ENCODE measurements at regions not wholly inside any gene's neighbourhood (a gene's known extent, or its start where the extent isn't known, plus 50 kb on each side); places are given as distances from the start of the nearest gene placed in this dataset.
"Not testable (repeated sequence)": the region's sequence is repeated elsewhere in the genome, so short reads cannot be mapped to it uniquely, and the experiment has no call there.

DNA sequence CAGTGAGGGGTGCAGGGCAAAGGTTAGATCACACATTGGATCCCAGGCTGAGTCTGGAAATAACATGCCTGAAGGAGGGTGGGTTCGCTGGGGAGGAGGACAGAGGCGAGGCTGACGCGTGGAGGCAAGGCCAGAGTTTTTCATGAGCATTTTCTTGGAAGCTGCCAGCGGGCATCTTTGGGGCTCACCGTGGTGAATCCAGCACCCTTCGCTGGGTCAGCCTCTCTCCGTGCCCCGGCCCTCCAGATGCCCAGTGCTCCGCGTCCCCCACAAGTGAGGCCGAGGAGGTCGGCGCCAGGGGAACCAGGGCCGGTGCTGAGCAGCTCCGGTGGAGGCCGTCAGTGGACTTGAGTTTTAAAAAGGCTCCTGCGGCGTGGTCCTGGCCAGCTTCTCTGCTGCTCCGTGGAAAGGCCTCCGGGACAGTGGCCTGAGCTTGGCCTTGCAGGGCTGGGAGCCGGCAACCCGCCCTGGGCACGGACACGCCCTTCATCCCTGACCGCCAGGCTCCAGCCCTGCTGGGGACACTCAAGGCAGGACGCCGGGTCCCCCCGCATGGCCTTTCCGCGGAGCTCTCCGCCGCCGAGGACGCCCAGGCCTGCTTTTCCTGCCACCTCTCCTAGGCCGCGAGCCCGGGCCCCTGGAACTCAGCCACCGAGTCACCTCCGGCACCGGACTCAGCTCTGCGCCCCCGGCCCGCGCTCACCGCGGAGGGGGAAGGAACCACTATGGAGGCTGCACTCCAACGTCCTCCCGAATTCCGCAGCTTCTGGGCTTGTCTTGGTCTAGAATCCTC lies 114.3 kb downstream of the THBS2 start:
- H3K4me1 ChIP-seq (replicated peaks in 1 of 2) = peaks cover 2 to 3% of the 10 kb centered on the region in 2 donors
- 81 to 100% (median 94%) methylated on average over 2 to 15 of the region's 50 CpGs; no CpG with 5 or more reads in 3 of the 10 experiments for whole genome bisulfite sequencing, 10 experiments

DNA sequence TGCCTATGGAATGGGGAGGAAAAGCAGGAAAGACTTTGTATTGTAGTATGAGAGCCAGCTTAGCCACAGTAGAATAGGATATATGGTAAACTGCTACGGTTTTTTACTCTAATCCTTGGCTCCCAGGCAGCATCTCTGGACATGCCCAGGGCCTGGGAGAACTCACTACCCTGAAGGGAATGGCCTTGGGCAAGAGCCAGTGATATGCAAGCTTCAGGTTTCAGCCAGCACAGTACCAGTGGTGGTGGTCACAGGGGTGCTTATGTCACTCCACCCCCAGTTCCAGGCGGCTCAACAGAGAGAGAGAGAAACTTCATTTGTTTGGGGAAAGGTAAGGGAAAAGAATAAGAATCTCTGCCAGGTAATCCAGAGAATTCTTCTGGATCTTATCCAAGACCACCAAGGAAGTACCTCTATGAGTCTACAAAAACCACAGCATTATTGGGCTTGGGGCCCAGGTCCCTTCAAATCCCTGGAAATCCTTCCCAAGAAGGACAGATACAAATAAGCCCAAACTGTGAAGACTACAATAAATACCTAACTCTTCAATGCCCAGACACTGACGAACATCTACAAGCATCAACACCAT lies 121.2 kb downstream of the THBS2 start:
- Histone ChIP-seq H3K27ac (no peak overlapping the region), H3K4me3 (no peak overlapping the region), H3K4me1 (replicated peaks in 1 of 2) (no peaks in the 10 kb centered on the region)
- in situ Hi-C loops (cut with MboI; ENCODE audit: low pct_unique_long_range_greater_than_20kb in 2 of 9, low sequenced_read_pairs in 9 of 9, unreplicated experiment in 9 of 9) = no loop called here
- 40 to 93% (median 73%) methylated on average over 1 to 3 of the region's 3 CpGs; no CpG with 5 or more reads in 2 of the 10 experiments for WGBS, 10 experiments
- peak in 1 of 8 experiments; percentile 60 for ATAC-seq (replicated peaks in 6 of 8)

More for the DNA sequence above, 114.3 kb downstream of the THBS2 start:
- no peak for ATAC-seq (replicated peaks in 6 of 8)
- in situ Hi-C loops (cut with MboI; ENCODE audit: low pct_unique_long_range_greater_than_20kb in 2 of 9, low sequenced_read_pairs in 9 of 9, unreplicated experiment in 9 of 9) = no loop called here
- Histone ChIP-seq H3K4me3 (no peak overlapping the region), H3K27ac (no peak overlapping the region)

DNA sequence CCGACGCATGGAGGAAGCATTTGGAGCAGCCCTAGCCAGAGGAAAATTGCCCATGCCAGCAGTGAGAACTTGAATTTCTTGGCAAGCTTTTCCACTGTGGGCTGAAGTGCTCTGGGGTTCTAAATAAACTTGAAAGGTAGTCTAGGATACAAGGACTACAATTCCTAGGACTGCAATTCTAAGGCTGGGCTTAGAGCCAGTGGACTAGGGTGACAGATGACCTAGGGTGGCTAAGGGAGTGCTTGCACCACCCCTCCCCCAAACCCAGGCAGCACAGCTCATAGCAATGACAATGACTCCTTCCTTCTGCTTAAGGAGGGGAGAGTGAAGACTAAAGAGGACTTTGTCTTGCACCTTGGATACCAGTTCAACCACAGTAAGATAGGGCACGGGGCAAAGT lies 122.3 kb downstream of the THBS2 start:
- no peak overlapping the region for H3K27ac ChIP-seq
- ATAC-seq (replicated peaks in 6 of 8) = peak in 3 of 8 experiments; percentile 74 to 98 (median 78)
- 20 to 90% (median 75%) methylated on average over 1 to 3 of the region's 3 CpGs; no CpG with 5 or more reads in 4 of the 10 experiments for WGBS, 10 experiments
- in situ Hi-C loops (cut with MboI; ENCODE audit: low pct_unique_long_range_greater_than_20kb in 2 of 9, low sequenced_read_pairs in 9 of 9, unreplicated experiment in 9 of 9) = no loop called here
- H3K4me1 ChIP-seq (replicated peaks in 1 of 2) = no peaks in the 10 kb centered on the region
- no peak overlapping the region for H3K4me3 ChIP-seq

DNA sequence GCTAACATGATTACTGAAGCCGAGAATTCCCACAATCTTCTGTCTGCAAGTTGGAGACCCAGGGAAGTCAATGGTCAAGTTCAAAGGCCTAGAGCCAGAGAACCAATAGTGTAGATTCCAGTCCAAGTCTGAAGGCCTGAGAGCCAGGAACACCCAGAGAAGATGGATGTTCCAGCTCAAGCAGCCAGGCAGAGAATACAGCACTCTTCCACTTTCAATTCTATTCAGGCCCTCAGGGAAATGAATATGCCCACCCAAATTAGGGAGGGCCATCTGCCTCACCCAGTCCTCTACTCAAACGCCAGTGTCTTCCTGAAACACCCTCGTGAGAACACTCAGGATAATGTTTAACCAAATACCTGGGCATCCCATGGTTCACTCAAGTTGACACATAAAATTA lies 123.5 kb downstream of the THBS2 start:
- ATAC-seq (replicated peaks in 6 of 8) = peak in 2 of 8 experiments; percentile 21 to 58
- H3K27ac ChIP-seq = no peak overlapping the region
- in situ Hi-C loops (cut with MboI; ENCODE audit: low pct_unique_long_range_greater_than_20kb in 2 of 9, low sequenced_read_pairs in 9 of 9, unreplicated experiment in 9 of 9) = no loop called here
- no peak overlapping the region for H3K4me3 ChIP-seq
- H3K4me1 ChIP-seq (replicated peaks in 1 of 2) = no peaks in the 10 kb centered on the region
- 21 to 100% (median 75%) methylated on average over 1 to 3 of the region's 3 CpGs; no CpG with 5 or more reads in 2 of the 10 experiments for WGBS, 10 experiments

DNA sequence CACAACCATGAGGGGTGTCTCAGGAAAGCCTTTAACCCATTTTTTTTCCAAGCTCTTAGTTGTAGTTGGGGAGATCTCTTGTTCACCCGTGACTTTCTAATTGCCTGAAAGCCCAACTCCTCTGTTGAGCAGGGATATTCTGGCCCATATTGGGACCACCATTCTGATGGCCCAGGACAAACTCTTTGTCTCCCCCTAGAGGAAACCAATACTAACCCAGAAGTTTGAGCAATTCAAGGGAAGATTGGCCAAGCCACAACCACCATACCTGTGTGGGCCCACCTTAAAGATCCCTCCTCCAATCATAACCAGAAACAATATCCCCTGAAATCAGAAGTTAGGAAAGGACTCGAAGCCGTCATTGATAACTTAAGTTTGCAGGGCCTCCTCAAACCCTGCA lies 132.6 kb downstream of the THBS2 start:
- in situ Hi-C loops (cut with MboI; ENCODE audit: low pct_unique_long_range_greater_than_20kb in 2 of 9, low sequenced_read_pairs in 9 of 9, unreplicated experiment in 9 of 9) = no loop called here
- WGBS, 10 experiments = 60 to 100% (median 95%) methylated on average over 2 to 3 of the region's 3 CpGs; no CpG with 5 or more reads in 3 of the 10 experiments
- no peak for ATAC-seq (replicated peaks in 6 of 8)
- no peaks in the 10 kb centered on the region for H3K4me1 ChIP-seq (replicated peaks in 1 of 2)
- no peak overlapping the region for H3K4me3 ChIP-seq
- no peak overlapping the region for H3K27ac ChIP-seq

DNA sequence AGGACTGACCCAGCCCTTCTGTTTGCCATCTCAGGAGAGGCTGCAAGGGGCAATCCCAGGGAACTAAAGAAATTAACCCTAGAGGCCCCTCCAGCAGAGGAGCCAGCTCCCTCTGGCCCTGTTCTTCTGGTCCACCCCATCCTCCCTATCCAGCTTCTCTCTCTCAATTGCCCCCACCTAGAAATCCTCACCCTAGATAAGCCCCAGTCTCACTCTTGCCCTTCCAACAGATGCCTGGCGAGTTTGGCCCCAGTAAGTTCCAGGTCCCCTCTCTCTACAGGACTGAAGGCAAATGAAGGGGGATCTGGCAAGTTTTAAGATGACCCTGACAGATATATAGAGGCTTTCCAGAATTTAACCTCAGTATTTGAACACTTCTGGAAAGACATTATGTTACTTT lies 134.0 kb downstream of the THBS2 start:
- no peak overlapping the region for H3K27ac ChIP-seq
- H3K4me1 ChIP-seq (replicated peaks in 1 of 2) = peaks cover 0 to 6% of the 10 kb centered on the region in 2 donors
- no peak overlapping the region for H3K4me3 ChIP-seq
- in situ Hi-C loops (cut with MboI; ENCODE audit: low pct_unique_long_range_greater_than_20kb in 2 of 9, low sequenced_read_pairs in 9 of 9, unreplicated experiment in 9 of 9) = no loop called here
- 0 to 83% (median 50%) methylated on average over 1 of the region's 1 CpG; no CpG with 5 or more reads in 4 of the 10 experiments for WGBS, 10 experiments
- no peak for ATAC-seq (replicated peaks in 6 of 8)

DNA sequence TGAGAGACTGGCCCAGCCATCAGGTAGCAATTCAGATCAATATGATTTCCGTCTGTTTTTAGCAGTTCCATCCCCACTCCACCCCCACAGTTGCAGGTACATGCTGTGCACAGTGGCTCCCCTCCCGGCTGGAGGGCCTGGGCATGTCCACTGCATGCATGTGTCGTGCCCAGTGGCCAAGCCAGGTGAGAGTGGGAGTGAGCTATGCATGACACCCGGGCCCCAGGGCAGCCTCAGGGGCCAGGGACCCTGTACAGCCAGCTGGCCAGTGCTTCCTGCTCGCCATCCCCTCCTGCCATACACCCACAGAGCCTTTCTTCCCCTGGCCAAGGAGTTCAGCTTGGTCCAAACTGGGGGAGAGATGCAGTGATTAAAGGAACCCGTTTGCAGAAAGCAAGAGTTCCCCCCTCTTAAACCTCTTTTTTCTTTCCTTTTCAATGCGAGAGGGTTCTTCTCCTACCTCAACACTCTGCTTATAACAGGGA lies 135.3 kb downstream of the THBS2 start:
- ATAC-seq (replicated peaks in 6 of 8) = no peak
- H3K27ac ChIP-seq = no peak overlapping the region
- 32 to 80% (median 56%) methylated on average over 2 to 6 of the region's 7 CpGs; no CpG with 5 or more reads in 2 of the 10 experiments for WGBS, 10 experiments
- in situ Hi-C loops (cut with MboI; ENCODE audit: low pct_unique_long_range_greater_than_20kb in 2 of 9, low sequenced_read_pairs in 9 of 9, unreplicated experiment in 9 of 9) = no loop called here
- peaks cover 0 to 6% of the 10 kb centered on the region in 2 donors for H3K4me1 ChIP-seq (replicated peaks in 1 of 2)
- no peak overlapping the region for H3K4me3 ChIP-seq

DNA sequence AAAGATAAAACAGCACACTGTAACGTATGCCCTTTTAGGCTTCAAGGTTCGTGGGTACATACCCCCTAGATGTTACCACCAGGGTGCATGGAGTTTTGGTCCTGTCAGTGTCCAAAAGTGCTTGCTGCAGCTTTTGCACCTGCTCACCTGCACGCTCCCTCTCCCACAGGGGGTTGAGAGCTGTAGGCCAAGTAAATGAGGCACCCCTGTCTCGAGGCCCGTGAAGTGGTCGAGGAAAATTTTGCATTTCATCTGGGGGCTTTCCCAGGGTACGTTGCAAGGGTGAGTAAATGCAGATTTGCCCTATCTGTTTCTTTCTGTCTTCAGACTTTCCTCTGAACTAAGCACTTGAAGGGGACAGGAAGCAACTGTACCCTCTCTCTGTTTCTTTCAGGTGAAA lies 136.0 kb downstream of the THBS2 start:
- H3K27ac ChIP-seq = no peak overlapping the region
- 28 to 87% (median 80%) methylated on average over 1 to 5 of the region's 7 CpGs; no CpG with 5 or more reads in 3 of the 10 experiments for WGBS, 10 experiments
- no peak for ATAC-seq (replicated peaks in 6 of 8)
- no peak overlapping the region for H3K4me3 ChIP-seq
- in situ Hi-C loops (cut with MboI; ENCODE audit: low pct_unique_long_range_greater_than_20kb in 2 of 9, low sequenced_read_pairs in 9 of 9, unreplicated experiment in 9 of 9) = no loop called here
- H3K4me1 ChIP-seq (replicated peaks in 1 of 2) = peaks cover 0 to 6% of the 10 kb centered on the region in 2 donors

DNA sequence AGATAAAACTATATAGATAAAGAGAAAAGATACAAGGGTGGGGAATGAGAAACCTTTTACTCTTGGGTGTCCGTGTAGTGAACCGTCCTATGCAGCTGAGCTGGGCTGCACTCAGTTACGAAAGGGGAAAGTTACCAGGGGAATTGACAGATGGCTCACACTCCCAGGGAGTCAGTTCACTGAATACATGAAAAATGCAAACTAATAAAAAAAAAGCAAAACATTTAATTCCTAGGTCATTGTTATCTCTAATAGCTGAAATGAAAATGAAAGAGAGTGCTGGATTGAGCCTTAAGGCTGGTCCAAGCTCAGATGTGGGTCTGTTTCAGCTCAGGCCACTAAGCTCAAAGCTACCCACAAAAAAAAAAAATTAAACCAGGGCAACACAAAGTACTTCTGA lies 138.0 kb downstream of the THBS2 start:
- ATAC-seq (replicated peaks in 6 of 8) = peak in 3 of 8 experiments; percentile 33 to 96 (median 84)
- WGBS, 10 experiments = 0 to 100% (median 68%) methylated on average over 1 to 3 of the region's 3 CpGs; no CpG with 5 or more reads in 3 of the 10 experiments
- Histone ChIP-seq H3K4me1 (replicated peaks in 1 of 2) (peaks cover 0 to 6% of the 10 kb centered on the region in 2 donors), H3K4me3 (no peak overlapping the region), H3K27ac (no peak overlapping the region)
- in situ Hi-C loops (cut with MboI; ENCODE audit: low pct_unique_long_range_greater_than_20kb in 2 of 9, low sequenced_read_pairs in 9 of 9, unreplicated experiment in 9 of 9) = no loop called here

DNA sequence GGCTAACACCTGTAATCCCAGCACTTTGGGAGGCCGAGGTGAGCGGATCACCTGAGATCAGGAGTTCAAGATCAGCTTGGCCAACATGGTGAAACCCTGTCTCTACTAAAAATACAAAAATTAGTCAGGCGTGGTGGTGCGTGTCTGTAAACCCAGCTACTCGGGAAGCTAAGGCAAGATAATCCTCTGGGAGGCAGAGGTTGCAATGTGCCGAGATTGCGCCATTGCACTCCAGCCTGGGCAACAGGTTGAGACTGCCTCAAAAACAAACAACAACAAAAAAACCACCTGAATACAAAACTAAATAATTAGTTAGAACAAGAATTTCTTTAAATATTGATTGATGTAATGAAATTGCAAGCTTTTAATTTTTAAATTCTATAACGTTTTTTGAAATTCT lies 139.0 kb downstream of the THBS2 start:
- ATAC-seq (replicated peaks in 6 of 8); H3K4me1 ChIP-seq (replicated peaks in 1 of 2); H3K4me3 ChIP-seq; in situ Hi-C loops (cut with MboI; ENCODE audit: low pct_unique_long_range_greater_than_20kb in 2 of 9, low sequenced_read_pairs in 9 of 9, unreplicated experiment in 9 of 9); H3K27ac ChIP-seq: not testable (repeated sequence)
- WGBS, 10 experiments = 50 to 100% (median 84%) methylated on average over 1 to 8 of the region's 8 CpGs

DNA sequence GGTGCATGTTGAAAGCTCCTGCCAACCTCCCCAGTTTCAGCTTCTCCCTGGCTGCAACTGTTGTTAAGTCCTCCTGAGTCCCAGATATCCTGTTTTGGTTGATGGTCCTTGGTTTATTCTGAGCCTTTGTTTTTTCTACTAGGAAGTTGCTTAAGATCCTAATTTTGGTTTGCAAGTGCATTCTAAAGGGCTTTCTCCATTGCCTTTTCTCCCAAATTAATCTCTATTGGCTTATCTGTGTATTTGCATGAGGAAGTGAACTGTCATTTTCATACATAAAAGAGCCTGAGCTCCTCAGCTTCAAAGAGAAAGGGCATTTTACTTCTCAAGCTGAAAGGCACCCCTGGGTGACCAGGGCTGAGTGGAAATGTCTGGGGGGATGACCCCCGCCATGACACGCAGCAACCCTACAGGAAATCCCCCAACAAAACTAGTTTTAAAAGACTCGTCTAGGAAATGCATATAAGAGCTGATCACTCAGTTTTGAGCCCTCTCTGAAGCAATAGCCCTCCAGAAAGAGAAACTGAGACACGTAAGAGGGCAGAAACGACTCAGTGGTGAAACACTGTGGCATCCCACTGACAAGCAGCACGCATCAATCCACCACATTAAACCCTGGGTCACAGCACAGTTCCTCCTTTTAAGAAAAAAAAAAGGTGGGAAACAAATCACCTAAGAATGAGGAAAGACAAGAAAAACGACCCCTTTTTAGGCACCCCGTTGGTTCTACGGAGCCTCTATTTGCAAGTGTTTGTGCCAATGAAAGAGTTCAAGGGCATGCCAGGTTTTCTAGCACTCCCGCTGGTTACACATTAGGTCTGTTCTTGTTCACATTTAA lies 140.9 kb downstream of the THBS2 start:
- H3K4me1 ChIP-seq (replicated peaks in 1 of 2) = peaks cover 6 to 7% of the 10 kb centered on the region in 2 donors
- no peak for ATAC-seq (replicated peaks in 6 of 8)
- H3K4me3 ChIP-seq = no peak overlapping the region
- no peak overlapping the region for H3K27ac ChIP-seq
- in situ Hi-C loops (cut with MboI; ENCODE audit: low pct_unique_long_range_greater_than_20kb in 2 of 9, low sequenced_read_pairs in 9 of 9, unreplicated experiment in 9 of 9) = no loop called here
- 20 to 86% (median 36%) methylated on average over 3 to 9 of the region's 10 CpGs for whole genome bisulfite sequencing, 10 experiments

DNA sequence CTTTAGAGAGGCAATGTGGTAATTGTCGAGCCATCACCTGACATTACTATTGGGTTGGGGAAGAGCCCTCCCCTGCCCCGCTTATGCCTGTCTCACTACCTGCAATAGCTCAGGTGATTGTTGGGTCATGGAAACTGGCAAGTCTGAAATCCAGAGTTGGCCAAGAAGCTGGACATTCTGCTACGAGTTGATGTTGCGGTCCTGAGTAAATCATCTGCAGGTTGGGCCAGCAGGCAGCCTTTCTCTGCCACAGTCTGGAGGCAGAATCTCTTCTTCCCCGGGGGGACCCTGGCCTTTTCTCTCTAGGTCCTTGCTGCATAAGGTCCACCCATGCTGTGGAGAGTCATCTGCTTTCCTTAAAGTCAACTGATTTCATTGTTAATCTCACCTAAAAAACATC lies 142.4 kb downstream of the THBS2 start:
- 43 to 100% (median 84%) methylated on average over 1 to 4 of the region's 5 CpGs; no CpG with 5 or more reads in 5 of the 10 experiments for WGBS, 10 experiments
- Histone ChIP-seq H3K4me1 (replicated peaks in 1 of 2) (peaks cover 6 to 7% of the 10 kb centered on the region in 2 donors), H3K27ac (no peak overlapping the region), H3K4me3 (no peak overlapping the region)
- ATAC-seq (replicated peaks in 6 of 8) = no peak
- in situ Hi-C loops (cut with MboI; ENCODE audit: low pct_unique_long_range_greater_than_20kb in 2 of 9, low sequenced_read_pairs in 9 of 9, unreplicated experiment in 9 of 9) = no loop called here

All from motor neuron (in vitro differentiated cells).